HG03280 (cell line): ENCODE measurements at regions not wholly inside any gene's neighbourhood (a gene's known extent, or its start where the extent isn't known, plus 50 kb on each side); places are given as distances from the start of the nearest gene placed in this dataset.

ENCODE experiments used
- ATAC-seq: cut with Tn5 transposase; IDR thresholded peaks from one replicate; pipeline ENCODE4 v1.9.1; 2021; ENCODE audit warnings: mild to moderate bottlenecking, moderate library complexity; ENCODE audit not compliant: unreplicated experiment

GRCh38 chr6:91743756-91744155 is 1156.9 kb upstream of the MAP3K7 start:
- no peak for ATAC-seq

GRCh38 chr6:91731939-91732338 is 1145.1 kb upstream of the MAP3K7 start:
- no peak for ATAC-seq

DNA sequence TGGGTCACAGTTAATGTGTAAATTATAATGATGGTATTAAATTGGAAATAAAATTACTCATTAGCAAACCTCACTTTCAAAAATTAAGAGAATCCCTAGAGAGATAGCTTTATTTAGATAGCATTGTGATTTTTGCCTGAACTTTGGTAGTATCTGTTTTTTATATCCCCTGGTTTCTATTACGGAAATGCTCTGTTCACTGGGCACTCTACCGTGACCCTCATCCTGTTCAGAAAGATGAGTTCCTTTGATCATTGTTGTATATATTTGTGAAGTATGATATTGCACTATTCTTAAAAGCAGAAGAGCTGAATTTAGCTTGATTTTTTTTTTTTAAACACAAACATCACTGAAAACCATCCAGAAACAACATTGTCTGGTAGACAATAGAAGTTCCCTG is 1143.8 kb upstream of the MAP3K7 start:
- no peak for ATAC-seq

- no peak for ATAC-seq
Observed at GRCh38 chr6:91720324-91720723, 1133.5 kb upstream of the MAP3K7 start.

GRCh38 chr6:91719414-91719813 is 1132.5 kb upstream of the MAP3K7 start:
- no peak for ATAC-seq

- ATAC-seq = no peak
Observed at GRCh38 chr6:91718198-91718597, 1131.3 kb upstream of the MAP3K7 start.

DNA sequence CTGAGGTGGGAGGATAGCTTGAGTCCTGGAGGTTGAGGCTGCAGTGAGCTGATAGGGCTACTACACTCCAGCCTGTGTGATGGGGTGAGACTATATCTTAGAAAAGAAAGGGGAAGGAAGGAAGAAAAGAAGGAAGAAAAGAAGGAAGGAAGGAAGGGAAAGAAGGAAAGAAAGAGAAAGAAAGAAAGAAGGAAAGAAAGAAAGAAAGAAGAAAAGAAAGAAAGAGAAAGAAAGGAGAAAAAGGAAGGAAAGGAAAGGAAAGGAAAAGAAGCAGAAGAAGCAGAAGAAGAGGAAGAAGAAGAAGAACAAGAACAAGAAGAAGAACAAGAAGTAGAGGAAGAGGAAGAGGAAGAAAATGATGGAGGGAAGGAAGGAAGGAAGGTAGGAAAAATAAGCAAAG is 1130.2 kb upstream of the MAP3K7 start:
- no peak for ATAC-seq

GRCh38 chr6:91716361-91716760 is 1129.5 kb upstream of the MAP3K7 start:
- no peak for ATAC-seq

GRCh38 chr6:91715171-91715805 is 1128.4 kb upstream of the MAP3K7 start:
- no peak for ATAC-seq

DNA sequence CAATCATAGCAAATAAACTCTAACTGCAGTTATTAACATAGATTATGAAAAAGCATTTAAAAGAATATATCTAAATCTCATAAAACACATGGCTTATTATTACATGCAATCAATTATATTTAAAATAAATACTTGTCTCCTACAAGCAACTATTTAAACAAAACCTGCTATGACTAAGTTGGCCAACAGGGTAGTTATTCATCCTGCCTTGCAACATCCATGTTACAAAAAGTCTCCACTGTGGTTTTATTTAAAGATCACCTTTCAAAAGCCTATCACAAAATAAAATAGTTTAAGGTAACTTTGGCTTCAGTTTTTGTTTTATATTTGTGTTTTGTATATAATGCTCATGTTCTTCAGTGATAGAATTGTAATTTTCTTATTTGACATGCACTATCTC is 1127.0 kb upstream of the MAP3K7 start:
- no peak for ATAC-seq

DNA sequence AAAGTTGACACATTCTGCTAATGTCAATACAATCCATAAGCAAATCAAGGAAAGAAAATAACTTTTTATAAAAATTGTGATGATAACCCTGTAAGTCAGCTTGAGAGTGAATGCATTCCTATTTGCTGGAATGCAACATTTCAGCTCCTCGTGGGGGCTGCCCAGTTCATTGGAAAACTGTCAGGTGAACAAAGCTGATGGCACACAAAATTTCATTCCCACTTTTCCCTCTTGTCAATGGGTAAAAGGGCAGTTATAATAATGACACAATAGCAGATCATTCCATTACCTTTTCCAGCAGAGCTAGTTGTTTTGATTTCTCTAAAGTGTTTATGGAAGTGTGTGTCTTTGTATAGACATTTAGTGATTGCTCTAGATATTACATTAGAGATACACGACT is 1124.6 kb upstream of the MAP3K7 start:
- ATAC-seq = no peak

- no peak for ATAC-seq
Observed at GRCh38 chr6:91710342-91710741, 1123.5 kb upstream of the MAP3K7 start.

DNA sequence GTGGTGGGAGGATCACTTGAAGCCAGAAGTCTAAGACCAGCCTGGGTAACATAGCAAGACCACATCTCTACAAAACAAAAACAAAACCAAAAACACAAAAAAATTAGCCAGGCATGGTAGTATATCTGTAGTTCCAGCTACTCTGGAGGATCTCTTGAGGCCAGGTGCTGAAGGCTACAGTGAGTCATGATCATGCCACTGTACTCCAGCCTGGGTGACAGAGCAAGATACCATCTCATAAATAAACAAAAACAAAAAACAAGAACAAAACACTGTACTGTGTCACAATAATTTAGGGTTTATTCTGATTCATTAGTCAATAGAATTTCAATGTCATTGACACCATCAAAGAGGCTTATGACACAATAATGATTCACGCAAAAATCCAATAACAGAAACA is 1121.7 kb upstream of the MAP3K7 start:
- ATAC-seq = no peak

GRCh38 chr6:91705646-91706045 is 1118.8 kb upstream of the MAP3K7 start:
- no peak for ATAC-seq

GRCh38 chr6:91704531-91704930 is 1117.7 kb upstream of the MAP3K7 start:
- ATAC-seq = no peak

DNA sequence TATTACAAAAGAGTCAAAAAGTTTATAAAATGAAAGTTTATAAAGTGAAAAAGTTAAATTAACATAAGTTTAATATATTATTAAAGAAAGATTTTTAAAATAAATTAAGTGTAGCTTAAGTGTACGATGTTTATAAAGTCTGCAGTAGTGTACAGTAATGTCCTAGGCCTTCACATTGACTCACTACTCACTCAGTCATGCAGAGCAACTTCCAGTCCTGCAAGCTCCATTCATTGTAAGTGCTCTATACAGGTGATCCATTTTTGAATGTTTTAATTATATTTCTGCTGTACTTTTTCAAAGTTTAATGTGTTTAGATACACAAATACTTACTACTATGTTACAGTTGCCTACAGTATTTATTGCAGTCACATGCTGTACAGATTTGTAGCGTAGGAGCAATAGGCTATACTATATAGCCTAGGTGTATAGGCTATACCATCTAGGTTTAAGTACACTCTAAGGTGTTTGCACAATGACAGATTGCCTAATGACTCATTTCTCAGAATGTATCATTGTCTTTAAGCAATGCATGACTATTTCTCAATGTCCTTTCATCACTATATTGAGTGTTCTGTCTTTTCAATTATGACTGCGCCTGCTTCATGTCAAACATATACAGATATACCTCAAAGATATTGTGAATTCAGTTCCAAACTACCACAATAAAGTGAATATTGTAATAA is 1110.3 kb upstream of the MAP3K7 start:
- ATAC-seq = no peak

DNA sequence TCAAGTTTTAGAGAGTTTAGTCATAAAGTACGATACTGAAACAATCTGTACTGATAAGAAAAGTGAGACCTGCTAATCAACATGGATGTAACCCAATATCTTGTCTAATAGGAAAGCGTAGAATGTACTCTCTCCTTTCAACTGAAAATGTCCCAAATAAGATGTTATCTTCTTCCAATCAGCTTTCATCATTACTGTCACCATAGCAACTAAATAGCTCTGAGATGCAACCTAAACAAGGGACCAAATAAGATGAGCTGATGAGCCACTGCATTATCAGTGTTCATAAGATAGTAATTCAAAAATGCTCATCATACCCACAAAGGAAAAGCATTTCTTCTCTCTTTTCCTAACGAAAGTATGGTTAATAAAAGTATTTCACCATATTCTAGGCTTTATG is 1108.3 kb upstream of the MAP3K7 start:
- no peak for ATAC-seq

DNA sequence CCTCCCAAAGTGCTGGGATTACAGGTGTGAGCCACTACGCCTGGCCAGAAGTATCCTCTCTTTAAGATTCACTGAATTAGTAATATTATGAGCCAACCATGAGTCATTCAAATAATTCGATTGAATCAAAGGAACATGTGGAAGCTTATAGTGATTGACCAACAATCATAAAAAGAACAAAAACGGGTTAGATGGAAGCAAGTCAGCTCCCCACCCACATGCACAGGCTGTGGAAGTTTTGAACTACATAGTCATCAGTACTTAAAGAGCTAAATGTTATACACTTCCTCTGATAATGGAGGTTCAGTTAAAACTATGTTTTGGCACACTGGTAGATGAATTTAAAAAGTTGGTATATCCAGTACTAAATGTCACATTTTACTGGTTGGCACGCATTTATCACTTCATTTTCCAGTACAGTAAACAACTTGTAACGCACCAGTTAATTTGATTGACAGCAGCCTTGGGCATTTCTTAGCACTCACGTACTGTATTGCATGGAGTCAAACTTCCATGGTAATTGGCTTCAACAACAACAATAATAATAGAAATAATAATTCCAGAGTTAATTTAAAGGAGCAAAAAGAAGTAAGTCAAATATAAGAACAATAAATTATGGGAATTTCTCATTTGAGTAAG is 1107.3 kb upstream of the MAP3K7 start:
- ATAC-seq = no peak

DNA sequence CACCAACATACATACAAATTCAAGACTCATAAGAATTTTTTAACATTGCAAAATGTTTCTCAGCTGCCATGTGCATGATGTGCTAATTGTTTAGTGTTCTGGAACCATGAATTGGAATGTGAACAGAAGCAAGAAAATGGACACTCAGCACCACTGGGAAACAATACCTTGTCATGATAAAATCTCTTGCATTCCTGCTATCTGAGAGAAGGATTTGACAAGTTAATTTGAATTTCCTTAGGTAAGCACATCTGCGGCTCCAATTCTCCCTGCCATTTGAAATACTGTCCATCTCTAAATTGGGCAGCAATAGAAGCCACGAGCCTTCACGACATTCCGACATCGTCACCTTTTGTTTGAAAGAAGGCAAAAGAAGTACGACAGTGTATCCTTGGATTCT is 1104.6 kb upstream of the MAP3K7 start:
- no peak for ATAC-seq

DNA sequence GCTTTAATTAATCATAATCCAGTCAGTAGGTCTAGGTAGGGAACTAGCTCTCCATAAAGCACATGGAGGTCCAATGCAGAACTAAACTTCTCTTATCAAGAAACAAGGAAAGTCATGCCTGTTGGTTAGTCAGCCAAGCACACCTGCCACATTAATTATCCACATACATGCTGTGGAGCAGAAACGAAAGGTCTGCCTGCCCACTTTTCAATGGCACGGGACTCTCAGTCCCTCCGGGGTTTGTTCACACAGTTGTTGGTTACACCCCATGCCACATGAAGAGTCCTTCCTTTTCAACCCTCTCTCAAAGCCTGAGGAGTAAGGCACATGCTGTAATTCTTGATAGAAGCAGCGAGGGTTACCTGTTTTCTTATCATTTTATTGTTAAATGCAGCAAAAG is 1096.4 kb upstream of the MAP3K7 start:
- no peak for ATAC-seq

GRCh38 chr6:91681296-91681695 is 1094.4 kb upstream of the MAP3K7 start:
- ATAC-seq = no peak

- ATAC-seq = no peak
Observed at GRCh38 chr6:91678679-91679446, 1092.0 kb upstream of the MAP3K7 start.
